MM.1S (cell line): ENCODE measurements at regions not wholly inside any gene's neighbourhood (a gene's known extent, or its start where the extent isn't known, plus 50 kb on each side); places are given as distances from the start of the nearest gene placed in this dataset.

Experiments used
- DNase-seq: peaks from one replicate; pipeline ENCODE4 v3.0.0-alpha.2; 2015
- H2AFZ ChIP-seq: fragments of 300-600 bp; sonication (generic); 2 replicates; pipeline ENCODE4 v1.6.0; 2016; ENCODE audit warnings: antibody characterized with exemption, low read length
- H3F3A ChIP-seq: fragments of 300-600 bp; sonication (generic); 2 replicates; pipeline ENCODE4 v1.6.1; 2016; ENCODE audit warnings: mild to moderate bottlenecking, antibody characterized with exemption, low read length, moderate library complexity, mixed read lengths; ENCODE audit not compliant: insufficient read depth
- H3K27ac ChIP-seq: fragments of 300-600 bp; sonication (generic); 2 replicates; pipeline ENCODE4 v1.5.1; 2016; ENCODE audit warnings: mild to moderate bottlenecking, low read length
- H3K27me3 ChIP-seq: fragments of 300-600 bp; sonication (generic); replicated peaks from 2 replicates; pipeline ENCODE4 v1.6.0; 2016; ENCODE audit warnings: low read length; ENCODE audit not compliant: insufficient read depth
- H3K36me3 ChIP-seq: fragments of 300-600 bp; sonication (generic); replicated peaks from 2 replicates; pipeline ENCODE4 v1.6.1; 2016; ENCODE audit warnings: mild to moderate bottlenecking, low read length, mixed read lengths; ENCODE audit not compliant: insufficient read depth
- H3K4me1 ChIP-seq: fragments of 300-600 bp; sonication (generic); 2 replicates; pipeline ENCODE4 v1.6.1; 2016; ENCODE audit warnings: low read length, mixed read lengths
- H3K4me2 ChIP-seq: fragments of 300-600 bp; sonication (generic); 2 replicates; pipeline ENCODE4 v1.6.0; 2016; ENCODE audit warnings: low read depth, low read length
- H3K4me3 ChIP-seq: fragments of 300-600 bp; sonication (generic); 2 replicates; pipeline ENCODE4 v1.5.1; 2016; ENCODE audit warnings: low read length, mixed read lengths
- H3K79me2 ChIP-seq: fragments of 300-600 bp; sonication (generic); 2 replicates; pipeline ENCODE4 v1.6.1; 2016; ENCODE audit warnings: mixed run types, low read length, mixed read lengths
- H3K9ac ChIP-seq: fragments of 300-600 bp; sonication (generic); 2 replicates; pipeline ENCODE4 v1.6.1; 2016; ENCODE audit warnings: low read length, mixed read lengths
- H3K9me2 ChIP-seq: fragments of 300-600 bp; sonication (generic); replicated peaks from 2 replicates; pipeline ENCODE4 v1.6.1; 2016; ENCODE audit warnings: mild to moderate bottlenecking, low read length, mixed read lengths; ENCODE audit not compliant: insufficient read depth
- H3K9me3 ChIP-seq: fragments of 300-600 bp; sonication (generic); replicated peaks from 2 replicates; pipeline ENCODE4 v1.6.1; 2016; ENCODE audit warnings: mild to moderate bottlenecking, low read length, mixed read lengths; ENCODE audit not compliant: insufficient read depth
- H4K20me1 ChIP-seq: fragments of 300-600 bp; sonication (generic); 2 replicates; pipeline ENCODE4 v1.6.1; 2016; ENCODE audit warnings: mild to moderate bottlenecking, low read length, moderate library complexity, mixed read lengths; ENCODE audit not compliant: insufficient read depth
- EZH2 ChIP-seq: fragments of 300-600 bp; sonication (generic); optimal IDR thresholded peaks from 2 replicates; pipeline ENCODE3; 2017; ENCODE audit warnings: low read depth, mild to moderate bottlenecking, antibody characterized with exemption, low read length, mixed read lengths
- EZH2phosphoT487 ChIP-seq: fragments of 300-600 bp; sonication (generic); IDR thresholded peaks from 2 replicates; pipeline ENCODE4 v1.6.1; 2018; ENCODE audit warnings: antibody characterized with exemption, low read length
- TF ChIP-seq, protein P1 (sequence below): fragments of 300-600 bp; sonication (generic); IDR thresholded peaks from 2 replicates; pipeline ENCODE4 v1.5.1; 2016; ENCODE audit warnings: antibody characterized with exemption, low read length, mixed read lengths

DNA sequence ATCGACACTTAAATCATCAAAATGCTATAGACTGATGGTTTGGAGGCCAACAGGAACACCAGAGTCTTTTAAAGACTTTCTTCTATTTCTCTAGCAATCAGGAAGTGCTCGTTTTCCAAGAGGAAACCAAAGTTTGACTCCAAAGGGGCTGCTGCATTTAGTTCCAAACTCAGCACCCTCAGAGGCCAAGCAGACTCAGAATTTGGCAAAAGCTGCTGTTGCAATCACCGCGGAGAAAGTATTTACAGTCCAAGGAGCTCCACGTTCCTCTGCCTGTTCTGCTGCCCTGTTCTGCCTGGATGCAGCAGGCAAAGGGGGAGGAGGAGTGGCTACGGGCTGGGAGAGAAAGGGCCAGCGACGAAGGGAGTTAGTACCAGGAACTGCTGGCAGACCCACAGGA lies 325.1 kb downstream of the BCL11B start:
- no peak overlapping the region for H3K4me3 ChIP-seq
- H3K9ac ChIP-seq: no peak overlapping the region
- H3K4me1 ChIP-seq: no peaks in the 10 kb centered on the region
- no peaks in the 10 kb centered on the region for H3K36me3 ChIP-seq
- H3K4me2 ChIP-seq: no peak overlapping the region
- no peaks in the 10 kb centered on the region for H3K9me2 ChIP-seq
- no peak overlapping the region for H3K27ac ChIP-seq
- no peaks in the 10 kb centered on the region for H3K27me3 ChIP-seq
- no peaks in the 10 kb centered on the region for H3K9me3 ChIP-seq
- H4K20me1 ChIP-seq: no peaks in the 10 kb centered on the region
- H2AFZ ChIP-seq: no peak overlapping the region
- no peaks in the 10 kb centered on the region for H3K79me2 ChIP-seq
- TF ChIP-seq EZH2phosphoT487 (no peak), EZH2 (no peak)
- TF ChIP-seq, protein P1, sequence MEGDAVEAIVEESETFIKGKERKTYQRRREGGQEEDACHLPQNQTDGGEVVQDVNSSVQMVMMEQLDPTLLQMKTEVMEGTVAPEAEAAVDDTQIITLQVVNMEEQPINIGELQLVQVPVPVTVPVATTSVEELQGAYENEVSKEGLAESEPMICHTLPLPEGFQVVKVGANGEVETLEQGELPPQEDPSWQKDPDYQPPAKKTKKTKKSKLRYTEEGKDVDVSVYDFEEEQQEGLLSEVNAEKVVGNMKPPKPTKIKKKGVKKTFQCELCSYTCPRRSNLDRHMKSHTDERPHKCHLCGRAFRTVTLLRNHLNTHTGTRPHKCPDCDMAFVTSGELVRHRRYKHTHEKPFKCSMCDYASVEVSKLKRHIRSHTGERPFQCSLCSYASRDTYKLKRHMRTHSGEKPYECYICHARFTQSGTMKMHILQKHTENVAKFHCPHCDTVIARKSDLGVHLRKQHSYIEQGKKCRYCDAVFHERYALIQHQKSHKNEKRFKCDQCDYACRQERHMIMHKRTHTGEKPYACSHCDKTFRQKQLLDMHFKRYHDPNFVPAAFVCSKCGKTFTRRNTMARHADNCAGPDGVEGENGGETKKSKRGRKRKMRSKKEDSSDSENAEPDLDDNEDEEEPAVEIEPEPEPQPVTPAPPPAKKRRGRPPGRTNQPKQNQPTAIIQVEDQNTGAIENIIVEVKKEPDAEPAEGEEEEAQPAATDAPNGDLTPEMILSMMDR: no peak
- no peak for DNase-seq
- no peaks in the 10 kb centered on the region for H3F3A ChIP-seq

DNA sequence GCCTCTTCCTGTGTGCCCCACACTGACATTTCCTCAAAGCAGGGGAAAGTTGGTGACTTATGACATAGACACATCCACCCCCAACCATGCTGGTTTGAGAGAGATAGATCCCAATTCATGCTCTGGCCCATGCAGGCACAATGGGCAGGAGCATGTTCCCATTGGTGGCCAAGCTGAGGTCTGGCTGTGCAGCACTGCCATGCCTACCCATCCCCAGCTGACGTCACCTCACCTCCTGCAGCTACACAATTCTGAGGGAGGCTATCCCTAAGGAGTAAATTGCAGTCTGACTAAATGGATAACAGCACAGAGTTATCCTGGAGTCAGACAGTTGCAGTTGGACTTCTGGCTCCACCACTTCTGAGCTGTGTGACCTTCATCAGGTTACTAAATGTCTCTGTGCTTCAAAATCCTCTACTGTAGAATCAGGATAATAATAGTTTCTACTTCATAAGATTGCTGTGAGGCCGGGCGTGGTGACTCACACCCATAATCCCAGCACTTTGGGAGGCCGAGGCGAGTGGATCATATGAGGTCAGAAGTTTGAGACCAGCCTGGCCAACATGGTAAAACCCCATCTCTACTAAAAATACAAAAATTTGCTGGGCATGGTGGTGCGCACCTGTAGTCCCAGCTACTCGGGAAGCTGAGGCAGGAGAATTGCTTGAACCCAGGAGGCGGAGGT lies 323.9 kb downstream of the BCL11B start:
- no peak for DNase-seq
- Histone ChIP-seq H3K27me3 (no peaks in the 10 kb centered on the region), H3K4me1 (no peaks in the 10 kb centered on the region), H3K4me2 (no peak overlapping the region), H4K20me1 (no peaks in the 10 kb centered on the region), H3K9me2 (no peaks in the 10 kb centered on the region), H2AFZ (no peak overlapping the region), H3F3A (no peaks in the 10 kb centered on the region), H3K36me3 (no peaks in the 10 kb centered on the region), H3K27ac (no peak overlapping the region), H3K79me2 (no peaks in the 10 kb centered on the region), H3K9me3 (no peaks in the 10 kb centered on the region), H3K9ac (no peak overlapping the region), H3K4me3 (no peak overlapping the region)
- TF ChIP-seq EZH2: no peak
- TF ChIP-seq, protein P1: no peak
- no peak for TF ChIP-seq EZH2phosphoT487

DNA sequence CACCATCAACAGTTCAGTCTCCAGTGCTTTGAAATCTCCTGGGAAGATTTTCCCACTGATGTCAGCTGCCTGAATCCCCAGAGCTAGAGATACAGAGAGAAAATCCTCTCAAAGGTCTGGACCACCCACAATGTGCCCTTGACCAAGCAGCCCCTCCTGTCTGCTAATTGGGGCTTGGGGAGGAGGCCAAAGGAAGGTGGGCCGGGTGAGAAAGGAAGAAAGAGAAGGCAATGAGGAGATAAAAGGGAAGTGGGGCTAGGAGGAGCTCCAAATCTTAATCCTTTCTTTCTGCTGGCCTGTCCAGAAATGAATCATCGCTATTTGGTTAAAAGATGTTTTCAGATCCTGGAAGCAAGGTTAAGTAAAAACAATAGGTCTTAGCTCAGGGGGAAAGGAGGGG lies 322.9 kb downstream of the BCL11B start:
- Histone ChIP-seq H3K27ac (no peak overlapping the region), H3K27me3 (no peaks in the 10 kb centered on the region), H2AFZ (no peak overlapping the region), H3K79me2 (no peaks in the 10 kb centered on the region), H3K36me3 (no peaks in the 10 kb centered on the region), H3F3A (no peaks in the 10 kb centered on the region), H3K9me3 (no peaks in the 10 kb centered on the region), H3K9ac (no peak overlapping the region), H4K20me1 (no peaks in the 10 kb centered on the region), H3K9me2 (no peaks in the 10 kb centered on the region), H3K4me1 (no peaks in the 10 kb centered on the region), H3K4me3 (no peak overlapping the region), H3K4me2 (no peak overlapping the region)
- TF ChIP-seq, protein P1: no peak
- no peak for TF ChIP-seq EZH2
- TF ChIP-seq EZH2phosphoT487: no peak
- DNase-seq: no peak
